ENCODE measurements at regions not wholly inside any gene's neighbourhood (a gene's known extent, or its start where the extent isn't known, plus 50 kb on each side); places are given as distances from the start of the nearest gene placed in this dataset.

DNA sequence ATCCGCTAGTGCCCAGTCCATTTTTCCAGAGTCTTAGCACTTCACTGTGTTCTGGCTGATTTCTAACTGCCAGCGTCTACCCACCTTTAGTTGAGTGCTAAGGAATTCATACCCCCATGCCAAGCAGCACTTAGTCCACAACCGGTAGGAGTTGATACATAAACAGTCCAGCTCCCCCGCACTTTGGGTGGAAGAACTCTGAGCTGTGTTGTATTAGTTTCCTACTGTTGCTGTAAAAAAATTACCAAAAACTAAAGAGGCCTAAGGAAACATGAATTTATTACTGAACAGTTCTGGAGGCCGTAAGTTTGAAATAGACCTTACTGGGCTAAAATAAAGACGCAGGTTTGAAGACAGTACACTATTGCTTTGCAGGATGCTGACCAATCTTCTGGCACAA, 87.6 kb downstream of the SLC24A2 start:
- H3K79me2 ChIP-seq (ENCODE audit: low read depth): no peaks in the 10 kb centered on the region
- no peak for TF ChIP-seq EZH2phosphoT487 (IDR thresholded peaks at IDR 0.05)
- no peak for TF ChIP-seq EZH2 (IDR thresholded peaks at IDR 0.05)
- no peak overlapping the region for H3K27ac ChIP-seq
- no peaks in the 10 kb centered on the region for H3K27me3 ChIP-seq
- H3K4me1 ChIP-seq: no peaks in the 10 kb centered on the region
- Mint-ChIP-seq H3K4me1 (no peaks in the 10 kb centered on the region), H3K4me3 (no peak overlapping the region), H3K27me3 (ENCODE audit: insufficient read depth, low read depth) (peaks cover 4% of the 10 kb centered on the region), H3K36me3 (no peaks in the 10 kb centered on the region), H3K9me3 (no peaks in the 10 kb centered on the region), H3K27ac (no peak overlapping the region)
- no peaks in the 10 kb centered on the region for H3K9me3 ChIP-seq (ENCODE audit: low read depth)
- no peaks in the 10 kb centered on the region for H3K36me3 ChIP-seq
- H3K4me3 ChIP-seq: no peak overlapping the region
- DNase-seq (ENCODE audit: low spot score): no peak
- no peak overlapping the region for H3K9ac ChIP-seq
- H3K4me2 ChIP-seq: no peak overlapping the region
- no peak overlapping the region for H2AFZ ChIP-seq (replicated peaks)
- H4K20me1 ChIP-seq (ENCODE audit: low read depth): no peaks in the 10 kb centered on the region
- H3F3A ChIP-seq (ENCODE audit: low read depth): no peaks in the 10 kb centered on the region

DNA sequence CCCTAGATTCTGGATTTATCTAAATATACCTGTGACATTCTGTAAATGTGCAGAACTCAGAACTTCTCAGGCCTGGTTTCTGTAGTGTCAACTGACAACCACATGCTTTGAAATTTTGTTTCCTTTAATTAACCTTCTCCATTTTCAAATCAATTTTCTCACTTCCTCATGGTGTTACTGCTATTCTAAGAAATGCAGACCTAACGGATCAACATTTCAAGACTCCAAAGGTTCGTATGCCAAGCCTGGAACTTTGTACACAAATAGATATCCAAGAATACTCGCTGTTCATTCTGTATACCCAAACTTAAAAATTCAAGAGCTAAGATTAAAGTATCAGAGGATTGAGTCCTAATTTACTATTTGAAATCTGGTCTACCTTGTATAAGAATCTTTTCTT, 88.1 kb downstream of the SLC24A2 start:
- Histone ChIP-seq H3K27ac (no peak overlapping the region), H2AFZ (replicated peaks) (no peak overlapping the region), H3K4me1 (no peaks in the 10 kb centered on the region), H3K9ac (no peak overlapping the region), H3K27me3 (no peaks in the 10 kb centered on the region), H3K9me3 (ENCODE audit: low read depth) (no peaks in the 10 kb centered on the region), H3K79me2 (ENCODE audit: low read depth) (no peaks in the 10 kb centered on the region), H4K20me1 (ENCODE audit: low read depth) (no peaks in the 10 kb centered on the region), H3K4me3 (no peak overlapping the region), H3F3A (ENCODE audit: low read depth) (no peaks in the 10 kb centered on the region), H3K4me2 (no peak overlapping the region), H3K36me3 (no peaks in the 10 kb centered on the region)
- Mint-ChIP-seq H3K4me3 (no peak overlapping the region), H3K36me3 (no peaks in the 10 kb centered on the region), H3K9me3 (no peaks in the 10 kb centered on the region), H3K27ac (no peak overlapping the region), H3K4me1 (no peaks in the 10 kb centered on the region), H3K27me3 (ENCODE audit: insufficient read depth, low read depth) (peaks cover 4% of the 10 kb centered on the region)
- DNase-seq (ENCODE audit: low spot score): no peak
- TF ChIP-seq, protein P1, sequence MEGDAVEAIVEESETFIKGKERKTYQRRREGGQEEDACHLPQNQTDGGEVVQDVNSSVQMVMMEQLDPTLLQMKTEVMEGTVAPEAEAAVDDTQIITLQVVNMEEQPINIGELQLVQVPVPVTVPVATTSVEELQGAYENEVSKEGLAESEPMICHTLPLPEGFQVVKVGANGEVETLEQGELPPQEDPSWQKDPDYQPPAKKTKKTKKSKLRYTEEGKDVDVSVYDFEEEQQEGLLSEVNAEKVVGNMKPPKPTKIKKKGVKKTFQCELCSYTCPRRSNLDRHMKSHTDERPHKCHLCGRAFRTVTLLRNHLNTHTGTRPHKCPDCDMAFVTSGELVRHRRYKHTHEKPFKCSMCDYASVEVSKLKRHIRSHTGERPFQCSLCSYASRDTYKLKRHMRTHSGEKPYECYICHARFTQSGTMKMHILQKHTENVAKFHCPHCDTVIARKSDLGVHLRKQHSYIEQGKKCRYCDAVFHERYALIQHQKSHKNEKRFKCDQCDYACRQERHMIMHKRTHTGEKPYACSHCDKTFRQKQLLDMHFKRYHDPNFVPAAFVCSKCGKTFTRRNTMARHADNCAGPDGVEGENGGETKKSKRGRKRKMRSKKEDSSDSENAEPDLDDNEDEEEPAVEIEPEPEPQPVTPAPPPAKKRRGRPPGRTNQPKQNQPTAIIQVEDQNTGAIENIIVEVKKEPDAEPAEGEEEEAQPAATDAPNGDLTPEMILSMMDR (IDR thresholded peaks at IDR 0.05): no peak
- TF ChIP-seq EZH2 (IDR thresholded peaks at IDR 0.05) (no peak), EZH2phosphoT487 (IDR thresholded peaks at IDR 0.05) (no peak)

DNA sequence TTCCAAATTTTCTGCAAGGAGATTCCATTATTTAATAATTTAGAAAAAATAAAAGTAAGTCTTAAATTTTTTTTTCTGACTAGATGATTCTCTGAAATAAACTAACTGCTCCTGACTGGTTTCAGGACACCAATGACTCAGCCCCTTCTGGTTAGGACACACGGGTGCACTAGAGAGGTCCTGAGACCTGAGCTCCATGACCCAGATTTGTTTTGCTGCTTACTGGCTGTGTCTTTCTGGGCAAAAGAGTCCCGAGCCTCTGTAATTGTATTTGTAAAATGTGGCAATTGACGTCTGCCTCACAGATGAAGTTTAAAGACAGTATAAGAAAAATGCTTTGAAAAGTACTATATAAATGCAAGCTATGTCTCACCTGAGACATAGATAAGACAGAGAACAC, 89.1 kb downstream of the SLC24A2 start:
- no peaks in the 10 kb centered on the region for H3K9me3 ChIP-seq (ENCODE audit: low read depth)
- H3K79me2 ChIP-seq (ENCODE audit: low read depth): no peaks in the 10 kb centered on the region
- H3F3A ChIP-seq (ENCODE audit: low read depth): no peaks in the 10 kb centered on the region
- no peak overlapping the region for H3K4me3 ChIP-seq
- Mint-ChIP-seq H3K36me3 (no peaks in the 10 kb centered on the region), H3K4me3 (no peak overlapping the region), H3K9me3 (no peaks in the 10 kb centered on the region), H3K27me3 (ENCODE audit: insufficient read depth, low read depth) (peaks cover 2% of the 10 kb centered on the region), H3K4me1 (no peaks in the 10 kb centered on the region), H3K27ac (no peak overlapping the region)
- no peaks in the 10 kb centered on the region for H4K20me1 ChIP-seq (ENCODE audit: low read depth)
- no peak overlapping the region for H3K27ac ChIP-seq
- H2AFZ ChIP-seq (replicated peaks): no peak overlapping the region
- no peak overlapping the region for H3K9ac ChIP-seq
- TF ChIP-seq, protein P1 (IDR thresholded peaks at IDR 0.05): no peak
- TF ChIP-seq EZH2 (IDR thresholded peaks at IDR 0.05): no peak
- no peak for TF ChIP-seq EZH2phosphoT487 (IDR thresholded peaks at IDR 0.05)
- H3K4me2 ChIP-seq: no peak overlapping the region
- no peak for DNase-seq (ENCODE audit: low spot score)
- no peaks in the 10 kb centered on the region for H3K4me1 ChIP-seq
- no peaks in the 10 kb centered on the region for H3K36me3 ChIP-seq
- H3K27me3 ChIP-seq: no peaks in the 10 kb centered on the region

DNA sequence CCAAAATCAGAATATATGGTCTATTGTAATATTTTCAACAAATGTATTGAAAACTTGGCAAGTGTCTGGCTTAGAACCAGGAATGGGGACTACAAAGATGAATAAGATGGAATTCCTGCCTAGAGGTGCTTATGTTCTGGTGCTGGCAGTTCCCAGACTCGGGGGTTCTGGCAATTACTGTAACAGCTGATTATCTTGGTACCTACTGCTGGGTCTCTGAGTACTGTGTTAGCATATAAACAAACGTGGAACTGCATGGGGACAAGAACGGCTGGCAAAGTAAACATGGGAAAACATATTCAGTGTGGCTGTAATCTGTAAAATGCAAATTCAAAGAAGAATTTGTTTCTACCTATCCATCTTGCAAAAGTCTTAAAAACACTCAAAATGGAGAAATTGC, 89.9 kb downstream of the SLC24A2 start:
- no peaks in the 10 kb centered on the region for H3K9me3 Mint-ChIP-seq
- no peaks in the 10 kb centered on the region for H3K36me3 ChIP-seq
- H3K9me3 ChIP-seq (ENCODE audit: low read depth): no peaks in the 10 kb centered on the region
- no peak overlapping the region for H3K4me3 Mint-ChIP-seq
- no peaks in the 10 kb centered on the region for H3K36me3 Mint-ChIP-seq
- no peak overlapping the region for H3K4me2 ChIP-seq
- no peaks in the 10 kb centered on the region for H4K20me1 ChIP-seq (ENCODE audit: low read depth)
- H3K9ac ChIP-seq: no peak overlapping the region
- H3K27me3 Mint-ChIP-seq (ENCODE audit: insufficient read depth, low read depth): peaks cover 2% of the 10 kb centered on the region
- H2AFZ ChIP-seq (replicated peaks): no peak overlapping the region
- no peaks in the 10 kb centered on the region for H3K4me1 ChIP-seq
- no peak overlapping the region for H3K4me3 ChIP-seq
- no peaks in the 10 kb centered on the region for H3F3A ChIP-seq (ENCODE audit: low read depth)
- H3K27me3 ChIP-seq: no peaks in the 10 kb centered on the region
- no peak overlapping the region for H3K27ac ChIP-seq
- H3K27ac Mint-ChIP-seq: no peak overlapping the region
- H3K79me2 ChIP-seq (ENCODE audit: low read depth): no peaks in the 10 kb centered on the region
- no peaks in the 10 kb centered on the region for H3K4me1 Mint-ChIP-seq
- no peak for DNase-seq (ENCODE audit: low spot score)
- TF ChIP-seq EZH2 (IDR thresholded peaks at IDR 0.05): no peak
- TF ChIP-seq, protein P1 (IDR thresholded peaks at IDR 0.05): no peak
- no peak for TF ChIP-seq EZH2phosphoT487 (IDR thresholded peaks at IDR 0.05)
